H1 (cell line): ENCODE measurements at regions not wholly inside any gene's neighbourhood (a gene's known extent, or its start where the extent isn't known, plus 50 kb on each side); places are given as distances from the start of the nearest gene placed in this dataset.

ENCODE experiments used
- CTCF ChIA-PET: fragments of 300-600 bp; sonication (Branson Sonifier 250); formaldehyde crosslinking; loops from one replicate; lab custom pipeline; 2021; ENCODE audit not compliant: partially characterized antibody; lab: Charles Lee
- POLR2A ChIA-PET: fragments of 300-600 bp; sonication (Branson Sonifier 250); formaldehyde crosslinking; loops from one replicate; lab custom pipeline; 2021; ENCODE audit warnings: inconsistent platforms; ENCODE audit not compliant: partially characterized antibody; lab: Charles Lee
- DNase-seq, 2 experiments: peaks; one replicate each; pipeline versions ENCODE4 v3.0.0 to v3.0.0-alpha.2; 2010 to 2022; ENCODE audit warnings: low spot score in 2 of 2, low read depth in 1 of 2, mixed read lengths in 1 of 2
- FAIRE-seq: peaks from 2 replicates; lab custom pipeline; 2011; peaks lifted over from hg19 to GRCh38; lab: Jason Lieb, UNC
- H2AFZ ChIP-seq: 2 replicates; pipeline ENCODE4 v1.8.1; 2012; ENCODE audit warnings: low read length, inconsistent platforms
- H2AK5ac ChIP-seq: 2 replicates; pipeline ENCODE4 v1.6.1; 2013; ENCODE audit warnings: low read depth, low read length
- H2BK120ac ChIP-seq: replicated peaks from 2 replicates; pipeline ENCODE3; 2013; ENCODE audit warnings: low read depth, low read length, inconsistent platforms
- H2BK12ac ChIP-seq: 2 replicates; pipeline ENCODE4 v1.6.1; 2013; ENCODE audit warnings: low read depth, low read length
- H2BK15ac ChIP-seq: 2 replicates; pipeline ENCODE4 v1.6.1; 2013; ENCODE audit warnings: low read length
- H2BK20ac ChIP-seq: 2 replicates; pipeline ENCODE4 v1.6.1; 2013; ENCODE audit warnings: low read length
- H2BK5ac ChIP-seq: 2 replicates; pipeline ENCODE4 v1.6.1; 2013; ENCODE audit warnings: low read depth, low read length
- H3K14ac ChIP-seq: 2 replicates; pipeline ENCODE4 v1.6.1; 2013; ENCODE audit warnings: inconsistent platforms; ENCODE audit not compliant: insufficient read length
- H3K18ac ChIP-seq: 2 replicates; pipeline ENCODE4 v1.6.1; 2013; ENCODE audit warnings: low read length; ENCODE audit errors: extremely low read depth
- H3K23ac ChIP-seq: 2 replicates; pipeline ENCODE4 v1.6.1; 2013; ENCODE audit warnings: inconsistent platforms; ENCODE audit not compliant: insufficient read length
- H3K23me2 ChIP-seq: 2 replicates; pipeline ENCODE4 v1.6.1; 2013; ENCODE audit warnings: low read depth, low read length
- H3K27ac ChIP-seq: 2 replicates; pipeline ENCODE4 v1.6.1; 2011; ENCODE audit warnings: low read depth, low read length, inconsistent platforms
- H3K27me3 ChIP-seq, 4 experiments: replicated peaks in 1 of 4; 1 replicate in 1 of 4; 2 replicates in 3 of 4; pipeline versions ENCODE4 v1.6.1 to v1.8.1; 2011 to 2013; ENCODE audit warnings: low read length in 3 of 4, mild to moderate bottlenecking in 3 of 4, inconsistent platforms in 2 of 4, mixed read lengths in 2 of 4, moderate library complexity in 1 of 4; ENCODE audit not compliant: control insufficient read depth in 3 of 4, insufficient read depth in 3 of 4; ENCODE audit errors: extremely low read depth in 1 of 4
- H3K36me3 ChIP-seq, 4 experiments: 2 replicates each; pipeline versions ENCODE4 v1.6.1 to v1.8.1; 2011 to 2013; ENCODE audit warnings: mild to moderate bottlenecking in 4 of 4, low read length in 3 of 4, moderate library complexity in 2 of 4, control low read depth in 1 of 4, inconsistent platforms in 1 of 4; ENCODE audit not compliant: insufficient read depth in 4 of 4, control insufficient read depth in 2 of 4
- H3K4ac ChIP-seq: replicated peaks from 2 replicates; pipeline ENCODE3; 2013; ENCODE audit warnings: low read length, low read depth, mixed read lengths, inconsistent platforms; ENCODE audit not compliant: insufficient read length
- H3K4me1 ChIP-seq, 4 experiments: replicated peaks in 1 of 4; 1 replicate in 1 of 4; 2 replicates in 3 of 4; pipeline versions ENCODE4 v1.6.1 to v1.8.1; 2011 to 2013; ENCODE audit warnings: low read length in 3 of 4, inconsistent platforms in 2 of 4, mixed read lengths in 1 of 4; ENCODE audit not compliant: insufficient read depth in 4 of 4, control insufficient read depth in 3 of 4
- H3K4me2 ChIP-seq, 2 experiments: 2 replicates each; pipeline versions ENCODE4 v1.6.1 to v1.8.1; 2011 to 2013; ENCODE audit warnings: low read depth in 2 of 2, low read length in 2 of 2, control low read depth in 1 of 2, inconsistent platforms in 1 of 2, mild to moderate bottlenecking in 1 of 2; ENCODE audit not compliant: insufficient read depth in 1 of 2
- H3K4me3 ChIP-seq, 4 experiments: fragments of 200-600, 300-600 bp in 1 of 4; sonication (generic), shearing (Covaris generic), sonication (Bioruptor Twin) in 1 of 4; 2 replicates each; pipeline versions ENCODE4 v1.5.1 to v1.8.1; 2011 to 2016; ENCODE audit warnings: low read length in 4 of 4, low read depth in 3 of 4, control low read depth in 2 of 4, inconsistent platforms in 2 of 4, mild to moderate bottlenecking in 2 of 4, mixed read lengths in 1 of 4, moderate library complexity in 1 of 4; ENCODE audit not compliant: insufficient read depth in 2 of 4; ENCODE audit errors: extremely low read depth in 1 of 4
- H3K56ac ChIP-seq: replicated peaks from 2 replicates; pipeline ENCODE3; 2013; ENCODE audit warnings: low read depth, mild to moderate bottlenecking, mixed read lengths, low read length, inconsistent platforms; ENCODE audit not compliant: insufficient read length
- H3K79me1 ChIP-seq: 2 replicates; pipeline ENCODE4 v1.6.1; 2013; ENCODE audit warnings: low read depth, low read length, control low read depth
- H3K79me2 ChIP-seq, 2 experiments: 2 replicates each; pipeline versions ENCODE4 v1.6.1 to v1.8.1; 2012 to 2013; ENCODE audit warnings: low read length in 2 of 2, mild to moderate bottlenecking in 2 of 2, inconsistent platforms in 1 of 2; ENCODE audit not compliant: insufficient read depth in 2 of 2, control insufficient read depth in 1 of 2
- H3K9ac ChIP-seq, 4 experiments: replicated peaks in 1 of 4; 1 replicate in 1 of 4; 2 replicates in 3 of 4; pipeline versions ENCODE4 v1.6.1 to v1.8.1; 2011 to 2013; ENCODE audit warnings: low read depth in 3 of 4, low read length in 3 of 4, control low read depth in 2 of 4, mild to moderate bottlenecking in 2 of 4, moderate library complexity in 2 of 4, inconsistent platforms in 1 of 4; ENCODE audit errors: extremely low read depth in 1 of 4
- H3K9me3 ChIP-seq, 2 experiments: 2 replicates each; pipeline versions ENCODE4 v1.6.1 to v1.8.1; 2012 to 2013; ENCODE audit warnings: mild to moderate bottlenecking in 2 of 2, moderate library complexity in 2 of 2, control low read depth in 1 of 2, inconsistent platforms in 1 of 2, low read depth in 1 of 2, low read length in 1 of 2, mixed read lengths in 1 of 2; ENCODE audit not compliant: insufficient read depth in 2 of 2
- H4K20me1 ChIP-seq, 2 experiments: replicated peaks in 1 of 2; 2 replicates each; pipeline versions ENCODE3 to v1.8.1; 2011 to 2013; ENCODE audit warnings: inconsistent platforms in 2 of 2, low read length in 2 of 2, mild to moderate bottlenecking in 1 of 2; ENCODE audit not compliant: insufficient read depth in 2 of 2, control insufficient read depth in 1 of 2
- H4K5ac ChIP-seq: 2 replicates; pipeline ENCODE4 v1.6.1; 2013; ENCODE audit warnings: low read length, low read depth, mixed read lengths, inconsistent platforms; ENCODE audit not compliant: insufficient read length
- H4K8ac ChIP-seq: 2 replicates; pipeline ENCODE4 v1.8.0; 2013; ENCODE audit warnings: mild to moderate bottlenecking, moderate library complexity, low read length, inconsistent platforms; ENCODE audit not compliant: insufficient read depth; ENCODE audit errors: extremely low read depth
- H4K91ac ChIP-seq: replicated peaks from 2 replicates; pipeline ENCODE3; 2013; ENCODE audit warnings: low read length, mixed read lengths, inconsistent platforms; ENCODE audit not compliant: insufficient read length
- BRCA1 ChIP-seq: IDR thresholded peaks from 2 replicates; pipeline ENCODE4 v1.6.1; 2012; ENCODE audit warnings: low read depth, low read length, improper control_type of control experiment
- CBX8 ChIP-seq: fragments of 300-800, 300-1000 bp; sonication (generic); IDR thresholded peaks from 2 replicates; pipeline ENCODE4 v1.7.1; 2016; ENCODE audit warnings: low read depth, low read length, borderline replicate concordance
- CHD2 ChIP-seq: IDR thresholded peaks from 2 replicates; pipeline ENCODE4 v1.6.1; 2012; ENCODE audit warnings: low read length, improper control_type of control experiment
- EGR1 ChIP-seq: IDR thresholded peaks from 2 replicates; pipeline ENCODE4 v1.6.1; 2011; ENCODE audit warnings: low read depth, low read length, borderline replicate concordance
- GTF2F1 ChIP-seq: IDR thresholded peaks from 2 replicates; pipeline ENCODE4 v1.6.1; 2012; ENCODE audit warnings: low read depth, low read length, improper control_type of control experiment, borderline replicate concordance
- HDAC6 ChIP-seq: IDR thresholded peaks from one replicate; pipeline ENCODE4 v1.7.1; 2012; ENCODE audit warnings: low read depth, mild to moderate bottlenecking, inconsistent platforms, low read length, moderate library complexity
- NANOG ChIP-seq: IDR thresholded peaks from 2 replicates; pipeline ENCODE4 v1.6.1; 2011; ENCODE audit warnings: low read length, low read depth, mild to moderate bottlenecking, inconsistent platforms; ENCODE audit not compliant: insufficient read depth, poor library complexity, severe bottlenecking
- POLR2AphosphoS5 ChIP-seq: IDR thresholded peaks from 2 replicates; pipeline ENCODE4 v1.6.1; 2011; ENCODE audit warnings: low read depth, low read length
- RAD21 ChIP-seq, 2 experiments: IDR thresholded peaks in 1 of 2; conservative IDR thresholded peaks in 1 of 2; 2 replicates each; pipeline ENCODE4 v1.6.1; 2011; ENCODE audit warnings: low read depth in 2 of 2, low read length in 2 of 2, improper control_type of control experiment in 1 of 2, inconsistent platforms in 1 of 2, mild to moderate bottlenecking in 1 of 2, moderate library complexity in 1 of 2
- SIN3A ChIP-seq, 2 experiments: IDR thresholded peaks in 1 of 2; conservative IDR thresholded peaks in 1 of 2; 2 replicates each; pipeline ENCODE4 v1.6.1; 2011 to 2012; ENCODE audit warnings: low read length in 2 of 2, improper control_type of control experiment in 1 of 2, low read depth in 1 of 2, mild to moderate bottlenecking in 1 of 2
- SP1 ChIP-seq: IDR thresholded peaks from 2 replicates; pipeline ENCODE4 v1.6.1; 2011; ENCODE audit warnings: low read depth, low read length
- SP2 ChIP-seq: IDR thresholded peaks from 2 replicates; pipeline ENCODE4 v1.6.1; 2012; ENCODE audit warnings: mild to moderate bottlenecking, low read length, inconsistent platforms
- SP4 ChIP-seq: IDR thresholded peaks from 2 replicates; pipeline ENCODE4 v1.6.1; 2012; ENCODE audit warnings: low read length, inconsistent platforms
- SUZ12 ChIP-seq: fragments of 200-600 bp; sonication (generic); IDR thresholded peaks from 2 replicates; pipeline ENCODE4 v1.6.1; 2012; ENCODE audit warnings: mild to moderate bottlenecking, inconsistent platforms, low read length, moderate library complexity, mixed read lengths
- TF ChIP-seq, protein P1 (sequence below): IDR thresholded peaks from 2 replicates; pipeline ENCODE4 v1.6.1; 2012; ENCODE audit warnings: low read length, inconsistent platforms

DNA sequence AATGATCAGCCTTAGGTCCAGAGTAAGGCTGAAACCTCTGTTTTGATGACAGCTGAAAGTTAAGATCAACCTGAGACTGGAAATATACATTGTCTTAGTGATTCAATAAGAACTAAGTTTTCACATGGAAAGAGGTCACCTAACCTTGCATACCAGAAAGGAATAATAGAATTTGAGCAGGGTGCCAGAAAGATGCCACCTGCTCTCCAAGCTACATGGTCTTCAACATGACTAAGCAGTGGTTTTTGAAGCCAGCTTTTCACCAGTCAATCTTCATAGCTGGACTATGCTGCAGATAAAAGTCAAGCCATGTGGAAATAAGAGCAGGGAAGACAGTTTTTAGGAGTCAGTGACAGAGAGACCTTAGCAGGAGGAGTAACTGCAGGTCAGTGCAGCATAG is 589.4 kb upstream of the SYT4 start:
- Histone ChIP-seq H4K5ac (no peak overlapping the region), H3K18ac (no peak overlapping the region), H3K79me1 (no peaks in the 10 kb centered on the region), H3K23me2 (no peaks in the 10 kb centered on the region), H3K14ac (no peak overlapping the region), H3K4me2 (no peak overlapping the region), H4K20me1 (no peaks in the 10 kb centered on the region), H2BK20ac (no peak overlapping the region), H3K4ac (no peak overlapping the region), H3K9ac (no peak overlapping the region), H4K91ac (no peak overlapping the region), H2BK5ac (no peak overlapping the region), H3K36me3 (no peaks in the 10 kb centered on the region), H4K8ac (no peak overlapping the region), H2AFZ (no peak overlapping the region), H3K27me3 (no peaks in the 10 kb centered on the region), H2BK120ac (no peak overlapping the region), H3K79me2 (no peaks in the 10 kb centered on the region), H3K9me3 (no peaks in the 10 kb centered on the region), H3K27ac (no peak overlapping the region), H2BK15ac (no peak overlapping the region), H2AK5ac (no peak overlapping the region), H3K4me3 (no peak overlapping the region), H3K23ac (no peak overlapping the region), H3K4me1 (peaks cover 0 to 3% (median 0%) of the 10 kb centered on the region in 4 experiments; a peak in 2 of 7 replicates), H3K56ac (no peak overlapping the region), H2BK12ac (no peak overlapping the region)
- TF ChIP-seq CBX8 (no peak), CHD2 (no peak), POLR2AphosphoS5 (no peak), NANOG (no peak), SP4 (no peak), RAD21 (IDR thresholded peaks at IDR 0.05 in 1 of 2, conservative IDR thresholded peaks at IDR 0.05 in 1 of 2; ENCODE audit: low read depth in 2 of 2, low read length in 2 of 2) (no peak), SIN3A (conservative IDR thresholded peaks at IDR 0.05 in 1 of 2, IDR thresholded peaks at IDR 0.05 in 1 of 2; ENCODE audit: low read depth in 1 of 2, low read length in 2 of 2) (no peak), SUZ12 (no peak), HDAC6 (no peak), SP2 (no peak), GTF2F1 (no peak), BRCA1 (no peak), SP1 (no peak), EGR1 (no peak)
- TF ChIP-seq, protein P1, sequence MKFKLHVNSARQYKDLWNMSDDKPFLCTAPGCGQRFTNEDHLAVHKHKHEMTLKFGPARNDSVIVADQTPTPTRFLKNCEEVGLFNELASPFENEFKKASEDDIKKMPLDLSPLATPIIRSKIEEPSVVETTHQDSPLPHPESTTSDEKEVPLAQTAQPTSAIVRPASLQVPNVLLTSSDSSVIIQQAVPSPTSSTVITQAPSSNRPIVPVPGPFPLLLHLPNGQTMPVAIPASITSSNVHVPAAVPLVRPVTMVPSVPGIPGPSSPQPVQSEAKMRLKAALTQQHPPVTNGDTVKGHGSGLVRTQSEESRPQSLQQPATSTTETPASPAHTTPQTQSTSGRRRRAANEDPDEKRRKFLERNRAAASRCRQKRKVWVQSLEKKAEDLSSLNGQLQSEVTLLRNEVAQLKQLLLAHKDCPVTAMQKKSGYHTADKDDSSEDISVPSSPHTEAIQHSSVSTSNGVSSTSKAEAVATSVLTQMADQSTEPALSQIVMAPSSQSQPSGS = no peak
- no peak for FAIRE-seq
- DNase-seq = no peak
- ChIA-PET CTCF (interaction anchor here (0.6 kb wide), 1 partner anchor 489 kb away, joined by 3 read pairs; no protein-coding TSS in a partner anchor), POLR2A (no interaction called here)
